ENCODE measurements at regions not wholly inside any gene's neighbourhood (a gene's known extent, or its start where the extent isn't known, plus 50 kb on each side); places are given as distances from the start of the nearest gene placed in this dataset.
"Not testable (repeated sequence)": the region's sequence is repeated elsewhere in the genome, so short reads cannot be mapped to it uniquely, and the experiment has no call there.

DNA sequence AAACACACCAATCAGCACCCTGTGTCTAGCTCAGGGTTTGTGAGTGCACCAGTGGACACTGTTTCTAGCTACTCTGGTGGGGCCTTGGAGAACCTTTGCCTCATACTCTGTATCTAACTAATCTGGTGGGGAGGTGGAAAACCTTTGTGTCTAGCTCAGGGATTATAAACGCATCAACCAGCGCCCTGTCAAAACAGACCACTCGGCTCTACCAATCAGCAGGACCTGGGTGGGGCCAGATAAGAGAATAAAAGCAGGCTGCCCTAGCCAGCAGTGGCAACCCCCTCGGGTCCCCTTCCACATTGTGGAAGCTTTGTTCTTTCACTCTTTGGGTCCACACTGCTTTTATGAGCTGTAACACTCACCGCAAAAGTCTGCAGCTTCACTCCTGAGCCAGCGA lies 121.8 kb downstream of the FSCB start:
- not testable (repeated sequence) for DNase-seq

DNA sequence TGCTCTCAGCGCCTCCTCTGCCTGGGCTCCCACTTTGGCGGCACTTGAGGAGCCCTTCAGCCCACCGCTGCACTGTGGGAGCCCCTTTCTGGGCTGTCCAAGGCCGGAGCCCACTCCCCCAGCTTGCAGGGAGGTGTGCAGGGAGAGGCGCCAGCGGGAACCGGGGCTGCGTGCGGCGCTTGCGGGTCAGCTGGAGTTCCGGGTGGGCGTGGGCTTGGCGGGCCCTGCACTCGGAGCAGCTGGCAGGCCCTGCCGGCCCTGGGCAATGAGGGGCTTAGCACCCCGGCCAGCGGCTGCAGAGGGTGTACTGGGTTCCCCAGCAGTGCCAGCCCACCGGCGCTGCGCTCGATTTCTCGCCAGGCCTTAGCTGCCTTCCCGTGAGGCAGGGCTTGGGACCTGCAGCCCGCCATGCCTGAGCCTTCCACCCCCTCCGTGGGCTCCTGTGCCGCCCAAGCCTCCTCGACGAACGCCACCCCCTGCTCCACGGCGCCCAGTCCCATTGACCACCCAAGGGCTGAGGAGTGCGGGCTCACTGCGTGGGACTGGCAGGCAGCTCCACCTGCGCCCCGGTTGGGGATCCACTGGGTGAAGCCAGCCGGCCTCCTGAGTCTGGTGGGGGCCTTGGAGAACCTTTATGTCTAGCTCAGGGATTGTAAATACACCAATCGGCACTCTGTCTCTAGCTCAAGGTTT lies 122.3 kb downstream of the FSCB start:
- not testable (repeated sequence) for DNase-seq

DNA sequence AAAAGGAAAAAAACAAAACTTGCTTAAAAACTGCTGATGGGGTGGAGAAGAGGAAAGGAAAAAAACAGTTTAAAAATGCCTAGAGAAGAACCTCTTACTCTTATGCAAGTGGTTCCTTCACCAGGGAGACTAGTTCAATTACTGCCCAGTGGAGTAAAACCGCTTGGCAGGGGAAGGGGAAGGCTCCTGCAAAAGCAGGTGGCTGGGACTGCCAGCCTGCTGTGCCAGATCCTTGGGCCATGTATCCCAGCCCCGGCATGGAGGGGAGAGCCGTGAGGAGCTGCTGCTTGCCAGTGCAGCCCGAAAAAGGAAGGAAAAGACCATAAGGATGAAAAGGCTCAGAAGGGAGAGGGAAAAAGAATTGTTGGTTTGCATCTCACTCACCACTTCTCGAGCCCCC lies 123.0 kb downstream of the FSCB start:
- DNase-seq, result no peak

DNA sequence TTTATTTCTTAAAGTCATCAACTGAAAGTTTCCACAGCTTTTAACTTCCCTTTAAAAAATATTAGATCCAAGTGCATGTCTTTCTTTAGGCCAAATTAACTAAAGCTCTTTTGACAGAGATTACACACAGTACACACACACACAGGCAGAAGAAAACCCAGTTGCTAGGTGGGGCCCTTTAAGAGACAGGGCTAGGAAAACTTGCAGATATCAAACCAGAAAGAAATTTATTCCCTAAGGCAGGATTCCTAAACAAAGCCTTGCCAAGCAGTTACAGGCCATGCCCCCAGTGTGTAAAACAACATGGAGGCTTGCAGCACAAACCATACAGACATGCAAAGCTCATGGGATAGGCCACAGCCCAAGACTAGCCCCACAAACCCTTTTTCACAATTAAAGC lies 123.4 kb downstream of the FSCB start:
- no peak for DNase-seq

DNA sequence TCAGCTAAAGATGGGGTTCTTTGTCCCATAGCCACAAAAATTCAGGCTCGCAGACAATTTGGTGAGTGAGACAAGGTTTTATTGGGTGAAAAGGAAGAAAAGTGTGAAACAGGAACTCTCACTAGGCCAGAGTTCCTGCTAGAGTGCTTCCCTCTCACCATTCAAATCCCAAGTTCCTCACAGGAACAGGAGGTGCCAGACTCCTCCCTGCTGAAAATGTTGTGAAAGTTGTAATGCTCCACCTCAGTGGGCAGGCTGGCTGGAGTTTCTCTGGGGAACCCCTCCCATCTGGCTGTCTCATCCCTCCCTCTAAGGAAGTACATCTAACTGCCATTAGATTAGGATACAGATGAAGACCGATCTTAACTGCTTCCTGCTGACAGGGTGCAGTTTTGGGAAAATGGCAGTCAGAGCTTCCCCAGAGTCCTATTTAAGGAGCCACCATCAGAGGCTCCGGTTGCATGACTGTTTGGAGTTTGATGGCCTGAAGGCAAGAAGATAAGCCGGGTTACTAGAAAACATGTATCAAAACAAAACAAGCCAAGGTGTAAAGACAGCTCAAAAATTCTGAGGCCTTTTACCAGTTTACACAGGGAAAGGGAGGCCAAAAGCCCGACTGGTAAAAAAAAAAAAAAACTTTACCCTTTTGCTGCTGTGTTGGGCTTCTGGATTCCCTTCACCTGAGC lies 127.6 kb downstream of the FSCB start:
- DNase-seq, result no peak

DNA sequence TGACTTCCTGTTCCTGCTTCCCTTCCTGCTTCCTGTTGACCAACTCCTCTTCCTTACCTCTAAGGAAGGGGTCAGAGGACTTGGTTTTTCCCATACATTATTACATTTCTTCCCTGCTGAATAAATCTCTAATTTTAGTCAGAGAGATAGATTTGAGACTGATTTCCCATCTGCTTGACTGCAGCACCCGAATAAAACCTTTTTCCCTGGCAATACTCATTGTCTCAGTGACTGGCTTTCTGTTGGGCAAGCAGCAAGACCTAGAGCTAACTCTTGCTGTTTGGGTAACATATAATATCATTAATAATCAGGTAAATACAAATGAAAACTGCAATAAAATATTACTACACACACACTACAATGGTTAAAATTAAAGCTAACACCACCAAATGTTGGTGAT lies 132.2 kb downstream of the FSCB start:
- DNase-seq, result no peak

DNA sequence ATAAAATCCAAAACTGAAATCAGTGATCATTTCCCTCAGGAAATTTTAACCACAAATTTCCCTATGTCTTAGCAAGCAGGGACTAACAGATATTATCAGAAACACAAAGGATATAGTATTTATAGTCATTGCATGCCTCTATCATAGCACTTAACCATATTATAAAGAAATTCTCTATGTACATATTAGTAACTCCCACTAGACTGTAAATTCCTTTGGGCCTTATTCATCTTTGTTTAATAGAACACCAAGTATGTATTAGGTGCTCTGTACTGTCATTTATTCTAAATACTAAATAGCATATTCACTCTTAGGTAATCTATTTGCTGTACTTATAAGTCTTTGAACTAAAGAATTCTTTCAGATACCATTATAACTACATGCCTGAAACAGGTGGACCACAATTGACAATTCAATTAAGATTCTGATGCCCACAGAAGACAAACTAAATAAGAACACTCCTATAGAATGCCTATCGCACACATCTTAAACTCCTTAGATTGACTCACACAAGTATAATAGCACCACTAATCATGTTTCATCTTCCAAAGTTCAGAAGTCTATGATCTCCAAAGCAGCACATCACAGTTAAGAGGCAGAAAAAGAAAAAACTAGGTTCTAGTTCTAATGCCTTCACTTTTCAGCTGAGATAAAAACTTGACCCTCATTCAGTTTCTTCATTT lies 134.1 kb downstream of the FSCB start:
- DNase-seq, result no peak

DNA sequence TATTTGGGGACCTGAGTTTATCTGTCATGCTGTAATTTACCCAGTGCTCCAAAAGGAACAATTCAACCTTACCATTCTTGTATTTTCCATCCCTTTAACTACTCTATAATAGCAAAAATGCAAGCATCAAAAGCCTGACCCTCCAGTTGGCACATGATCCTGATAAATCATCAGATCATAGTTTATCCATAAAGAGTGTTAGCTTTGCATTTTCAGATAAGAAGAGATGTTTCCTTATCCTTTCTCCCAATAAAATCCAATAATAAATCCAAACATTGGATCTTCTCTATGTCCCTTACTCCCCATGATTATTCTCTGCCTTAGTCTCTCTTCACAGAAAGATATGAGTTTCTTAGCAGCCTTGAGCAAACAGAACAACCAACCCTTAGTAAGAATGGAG lies 134.9 kb downstream of the FSCB start:
- no peak for DNase-seq

DNA sequence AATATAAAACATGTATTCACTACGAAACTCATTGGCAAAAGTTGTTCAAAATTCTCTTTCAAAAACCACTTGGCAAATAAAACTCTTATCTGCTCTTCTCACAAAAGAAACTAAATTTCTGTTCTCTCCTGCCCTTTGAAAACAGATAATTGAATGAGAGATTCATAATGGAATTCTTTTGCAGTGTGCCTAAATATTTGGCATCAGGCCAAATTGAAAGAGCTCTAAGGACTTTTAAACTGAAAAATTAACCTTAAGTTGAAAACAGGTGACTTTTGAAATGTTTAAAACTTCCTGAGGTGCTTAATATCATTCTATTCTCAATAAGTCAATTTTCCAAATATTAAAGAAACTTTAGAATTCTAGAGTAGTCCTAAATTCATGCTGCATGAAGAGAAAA lies 136.4 kb downstream of the FSCB start:
- DNase-seq, result no peak

DNA sequence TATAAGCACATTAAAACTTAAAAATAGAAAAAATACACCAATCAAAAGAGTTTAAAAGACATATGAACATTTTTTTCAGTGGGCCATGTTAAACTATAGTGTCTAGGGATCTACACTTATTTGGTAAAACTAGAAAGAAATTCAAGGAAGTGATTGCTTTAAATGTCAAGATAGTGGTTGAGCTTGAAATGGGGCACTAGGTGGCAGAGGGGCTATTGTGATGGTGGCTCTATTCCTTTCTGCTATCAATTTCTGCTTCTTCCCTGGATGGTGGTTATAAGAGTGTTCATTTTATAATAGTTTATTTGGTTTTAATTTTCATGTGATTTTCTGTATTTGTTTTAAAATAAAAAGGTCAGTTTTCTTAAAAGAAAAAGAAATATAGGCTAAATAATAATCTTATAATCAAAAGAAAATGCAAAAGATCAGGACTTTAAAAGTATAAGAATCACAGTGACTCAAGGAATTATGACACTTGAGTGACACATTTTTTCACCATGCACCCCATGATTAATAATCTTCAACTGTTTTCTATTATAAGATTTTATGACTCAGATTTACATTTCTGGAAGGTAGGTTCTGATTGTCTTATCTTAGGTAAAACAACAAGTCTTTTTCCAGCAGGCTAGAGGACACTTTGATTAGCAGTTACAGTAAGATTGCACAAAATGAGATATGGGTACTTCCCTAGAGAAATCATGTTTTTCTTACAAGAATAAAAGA lies 137.5 kb downstream of the FSCB start:
- DNase-seq, result no peak

DNA sequence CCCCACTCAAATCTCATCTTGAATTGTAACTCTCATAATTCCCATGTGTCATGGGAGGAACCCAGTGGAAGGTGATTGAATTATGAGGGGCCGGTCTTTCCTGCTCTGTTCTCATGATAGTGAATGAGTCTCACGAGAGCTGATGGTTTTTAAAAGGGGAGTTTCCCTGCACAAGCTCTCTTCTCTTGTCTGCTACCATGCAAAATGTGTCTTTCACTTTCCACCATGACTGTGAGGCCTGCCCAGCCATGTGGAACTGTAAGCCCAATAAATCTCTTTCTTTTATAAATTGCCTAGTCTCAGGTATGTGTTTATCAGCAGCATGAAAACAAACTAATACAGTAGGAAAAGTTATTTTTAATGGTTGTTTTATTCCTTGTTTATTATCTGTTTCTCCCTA lies 146.0 kb downstream of the FSCB start:
- no peak for DNase-seq

DNA sequence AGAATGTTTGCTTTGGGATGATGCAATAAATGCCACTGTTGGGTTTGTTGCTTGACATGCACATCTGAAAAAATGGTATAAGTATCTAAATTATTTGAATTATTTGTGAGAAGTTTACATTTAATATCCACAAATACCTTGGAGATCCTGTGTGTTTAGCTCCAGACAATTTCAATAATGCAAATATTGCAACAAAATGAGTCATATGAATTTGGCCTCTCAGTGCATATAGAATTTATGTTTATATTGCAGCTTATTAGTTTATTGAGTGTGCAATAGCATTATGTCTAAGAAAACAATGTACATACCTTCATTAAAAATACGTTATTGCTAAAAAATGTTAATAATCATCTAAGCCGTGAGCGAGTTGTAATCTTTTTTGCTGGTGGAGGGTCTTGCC lies 153.3 kb downstream of the FSCB start:
- no peak for DNase-seq

DNA sequence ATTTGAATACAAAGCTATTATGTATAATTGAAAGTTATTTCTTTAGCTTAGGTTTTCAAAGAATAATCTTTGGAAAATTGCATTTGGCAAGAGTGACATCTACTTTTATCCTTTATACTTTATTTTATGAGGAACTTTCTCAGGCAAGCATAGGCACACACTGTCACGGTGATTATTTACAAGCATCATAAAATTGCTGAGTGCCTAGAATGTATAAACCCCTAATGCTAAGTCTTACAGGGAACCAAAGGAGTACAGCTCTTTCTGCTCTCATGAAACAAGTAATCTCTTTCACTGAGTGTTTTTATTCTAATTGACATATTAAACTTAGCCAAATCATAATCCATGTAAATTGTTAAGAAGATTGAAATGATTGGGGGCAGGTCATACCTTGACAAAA lies 154.9 kb downstream of the FSCB start:
- DNase-seq, result no peak

DNA sequence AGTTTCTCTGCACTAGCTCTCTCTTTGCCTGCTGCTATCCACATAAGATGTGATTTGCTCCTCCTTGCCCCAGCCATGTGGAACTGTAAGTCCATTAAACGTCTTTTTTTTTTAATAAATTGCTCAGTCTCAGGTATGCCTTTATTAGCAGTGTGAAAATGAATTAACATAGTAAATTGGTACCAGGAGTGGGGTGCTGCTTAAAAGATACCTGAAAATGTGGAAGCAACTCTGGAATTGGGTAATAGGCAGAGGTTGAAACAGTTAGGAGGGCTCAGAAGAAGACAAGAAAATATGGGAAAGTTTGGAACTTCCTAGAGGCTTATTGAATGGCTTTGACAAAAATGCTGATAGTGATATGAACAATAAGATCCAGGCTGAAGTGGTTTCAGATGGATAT lies 159.8 kb downstream of the FSCB start:
- DNase-seq, result no peak

DNA sequence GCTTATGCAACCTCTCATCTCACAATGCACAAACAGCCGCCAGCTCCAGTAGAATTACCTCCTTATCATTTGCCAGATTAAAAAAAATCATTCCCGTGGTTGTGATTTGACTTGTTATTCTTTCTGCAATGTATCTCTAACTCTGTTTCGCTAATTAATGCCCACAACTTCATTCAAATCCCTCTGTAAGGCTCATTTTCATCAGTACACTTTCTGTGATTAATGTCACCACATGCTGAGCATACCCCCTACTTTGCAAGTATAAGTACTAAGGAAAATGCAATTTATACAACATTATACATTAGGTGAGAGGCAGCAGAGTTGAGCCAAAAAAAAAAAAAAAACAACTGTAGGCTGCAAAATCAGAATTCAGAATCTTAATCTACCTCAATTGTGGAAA lies 166.0 kb downstream of the FSCB start:
- DNase-seq, result no peak

DNA sequence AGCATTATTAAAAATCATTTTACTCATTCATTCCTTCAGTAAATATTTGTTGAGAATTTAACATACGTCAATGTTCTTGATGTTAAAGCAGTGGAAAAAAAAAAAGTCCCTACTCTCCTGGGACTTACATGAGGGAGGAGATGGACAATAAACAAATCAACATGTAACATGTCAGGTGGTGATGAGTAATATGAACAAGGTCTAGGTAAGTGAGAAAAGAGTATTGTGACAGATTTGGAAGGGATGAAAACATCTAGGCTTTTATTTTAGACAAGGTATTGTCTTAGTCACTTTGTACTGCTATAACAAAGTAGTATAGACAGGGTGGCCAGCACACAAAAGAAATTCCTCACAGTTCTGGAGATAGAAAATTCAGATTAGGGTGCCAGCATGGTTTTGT lies 167.2 kb downstream of the FSCB start:
- DNase-seq, result no peak

DNA sequence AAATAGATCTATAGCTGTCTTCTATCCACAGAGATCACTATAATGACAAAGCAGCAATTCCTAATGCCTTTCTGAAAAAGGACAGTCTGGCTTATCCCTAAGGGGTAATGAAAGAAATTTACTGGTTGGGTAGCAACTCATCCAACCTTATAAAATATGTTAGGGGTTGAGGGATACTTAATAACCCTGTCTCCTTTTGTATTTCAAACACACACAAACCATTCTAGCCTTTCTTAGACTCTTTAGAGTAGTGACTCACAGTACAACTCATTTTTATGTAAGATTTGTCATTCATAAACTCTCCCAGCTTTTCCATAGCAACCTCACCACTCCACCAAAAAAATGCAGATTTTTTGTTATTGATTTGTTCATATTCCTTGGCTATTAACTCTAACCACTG lies 167.9 kb downstream of the FSCB start:
- DNase-seq, result no peak

DNA sequence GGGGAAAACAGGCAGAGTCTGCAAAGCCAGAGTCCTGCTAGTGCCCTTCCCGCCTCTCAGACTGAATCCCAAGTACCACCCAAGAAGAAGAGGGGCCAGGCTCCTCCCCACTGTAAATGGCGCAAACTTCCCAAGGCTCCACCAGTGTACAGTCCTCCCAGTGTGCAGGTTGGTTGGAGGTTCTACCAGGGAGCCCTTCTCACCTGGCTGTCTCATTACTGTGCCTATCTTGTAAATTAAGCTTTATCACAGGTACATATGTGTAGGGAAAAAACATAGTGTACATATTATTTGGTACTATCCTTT lies 189.7 kb downstream of the FSCB start:
- DNase-seq, result no peak

DNA sequence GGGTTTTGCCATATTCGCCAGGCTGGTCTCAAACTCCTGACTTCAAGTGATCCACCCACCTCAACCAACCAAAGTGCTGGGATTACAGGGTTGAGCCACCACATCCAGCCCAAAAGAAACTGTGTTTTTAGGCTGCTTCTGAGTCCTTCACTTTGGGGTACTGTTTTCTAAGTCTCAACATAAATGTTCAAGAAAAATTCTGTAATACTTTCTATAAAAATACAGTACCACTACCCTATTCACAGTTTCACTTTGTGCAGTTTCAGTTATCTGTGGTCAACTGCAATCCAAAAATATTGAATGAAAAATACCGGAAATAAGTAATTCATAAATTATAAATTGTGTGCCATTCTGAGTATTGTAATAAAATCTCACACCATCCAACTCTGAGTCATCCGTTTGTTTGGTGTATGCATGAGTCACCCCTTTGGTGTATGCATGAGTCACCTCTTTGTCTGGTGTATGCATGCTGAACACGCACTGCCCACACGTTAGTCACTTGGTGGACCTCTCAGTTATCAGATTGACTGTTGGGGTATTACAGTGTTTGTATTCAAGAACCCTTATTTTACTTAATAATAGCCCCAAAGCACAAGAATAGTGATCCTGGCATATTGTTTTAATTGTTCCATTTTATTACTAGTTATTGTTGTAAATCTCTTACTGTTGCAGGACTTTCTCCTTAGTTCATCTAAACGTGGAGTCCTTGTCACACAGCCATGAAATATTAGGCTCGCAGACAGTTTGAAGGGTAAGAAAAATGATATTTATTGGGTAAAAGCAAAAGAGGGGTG lies 190.2 kb downstream of the FSCB start:
- no peak for DNase-seq

DNA sequence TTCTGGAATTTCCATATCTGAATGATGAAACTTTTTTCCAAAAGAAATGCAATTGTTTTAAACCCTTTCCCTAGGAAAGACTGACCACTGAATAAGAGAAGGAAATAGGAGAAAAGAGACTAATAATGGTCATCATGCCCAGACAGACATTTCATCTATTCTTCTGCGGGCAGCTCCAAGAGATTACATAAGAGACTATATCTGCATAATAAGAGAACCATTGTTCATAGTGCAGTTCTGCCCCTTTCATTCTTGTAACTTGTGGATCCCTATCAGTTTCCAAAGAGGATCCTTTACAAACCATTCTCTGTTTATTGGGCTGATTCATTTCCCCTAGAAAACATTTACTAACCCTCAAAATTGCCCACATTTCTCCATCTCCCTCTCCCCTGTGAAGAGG lies 197.8 kb downstream of the FSCB start:
- no peak for DNase-seq

DNA sequence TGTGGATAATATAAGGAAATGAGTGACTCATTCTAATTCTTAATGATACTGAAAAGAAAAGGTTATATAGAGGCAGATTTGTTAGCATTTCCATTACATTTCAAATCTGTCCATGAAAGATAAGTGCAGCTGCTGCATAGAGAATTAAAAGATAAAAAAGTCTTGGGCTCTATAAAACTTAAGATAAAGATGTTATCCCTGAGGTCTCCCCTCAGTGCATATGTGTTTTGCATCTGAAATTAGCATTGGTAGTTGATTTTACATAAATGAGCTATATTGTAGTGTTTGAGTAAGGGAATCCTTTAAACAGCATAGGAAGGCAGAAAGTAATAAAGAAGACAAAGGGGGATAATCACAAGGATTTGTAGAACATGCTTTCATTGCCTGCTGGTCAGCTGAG lies 206.2 kb downstream of the FSCB start:
- DNase-seq, result no peak

DNA sequence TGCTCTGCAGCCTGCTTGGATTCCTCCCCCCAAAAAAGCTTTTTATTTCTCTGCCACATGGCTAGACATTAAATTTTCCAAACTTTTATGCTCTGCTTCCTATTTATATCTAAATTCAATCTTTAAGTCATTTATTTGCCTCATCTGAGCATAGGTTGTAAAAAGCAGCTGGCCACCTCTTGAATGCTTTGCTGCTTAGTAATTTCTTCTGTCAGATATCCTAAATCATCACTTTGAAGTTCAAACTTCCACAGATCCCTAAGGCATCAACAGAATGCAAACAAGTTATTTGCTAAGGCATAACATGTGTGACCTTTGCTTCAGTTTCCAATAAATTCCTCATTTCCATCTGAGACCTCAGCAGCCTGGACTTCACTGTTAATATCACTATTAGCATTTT lies 209.6 kb downstream of the FSCB start:
- DNase-seq, result no peak

DNA sequence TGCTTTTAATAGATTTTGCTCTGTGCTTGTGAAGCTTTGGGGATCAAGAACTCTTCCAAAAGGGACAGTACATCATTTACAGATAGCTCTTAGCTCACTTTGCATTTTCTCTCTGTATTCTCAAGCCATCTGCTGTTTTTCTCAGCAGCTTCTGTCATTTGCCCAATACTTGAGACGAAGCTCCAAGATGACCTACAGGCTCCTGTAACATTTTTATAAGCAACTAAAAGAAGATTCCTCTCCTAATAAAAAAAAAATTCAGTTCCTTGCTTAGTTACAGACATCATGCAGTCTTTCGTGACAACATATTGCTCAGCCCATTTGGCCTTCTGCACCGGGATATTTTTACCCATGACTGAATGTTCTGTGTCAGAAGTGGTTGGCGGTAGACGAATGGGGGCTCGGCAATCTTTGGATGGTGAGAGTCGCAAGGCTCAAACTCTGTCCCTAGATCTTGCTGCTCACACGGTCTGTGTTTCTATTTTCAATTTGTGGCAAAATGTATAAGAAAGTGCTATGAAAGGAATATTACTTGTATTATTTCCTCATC lies 215.6 kb downstream of the FSCB start:
- no peak for DNase-seq
